ENCODE measurements at regions not wholly inside any gene's neighbourhood (a gene's known extent, or its start where the extent isn't known, plus 50 kb on each side); places are given as distances from the start of the nearest gene placed in this dataset.

GRCh38 chr9:784916-785315, 56.6 kb upstream of the DMRT1 start:
- TF ChIP-seq RFX5 (IDR thresholded peaks at IDR 0.05; ENCODE audit: low read depth, low read length): no peak
- no peak for TF ChIP-seq CTCF (conservative IDR thresholded peaks at IDR 0.05; ENCODE audit: low read depth, low read length)
- no peak for TF ChIP-seq POLR2A (IDR thresholded peaks at IDR 0.05; ENCODE audit: low read depth, low read length)
- no peak for TF ChIP-seq NFE2L2 (IDR thresholded peaks at IDR 0.05; ENCODE audit: low read depth, low read length)

Data from IMR-90 (cell line).